ENCODE measurements at regions not wholly inside any gene's neighbourhood (a gene's known extent, or its start where the extent isn't known, plus 50 kb on each side); places are given as distances from the start of the nearest gene placed in this dataset.
A peak's percentile ranks its signal among the peaks of the same experiment; 100 is the strongest.

- DNase-seq (ENCODE audit: low read depth in 4 of 4, low spot score in 2 of 4): no peak
Observed at GRCh38 chr18:27652480-27653121, 467.5 kb upstream of the CHST9 start.

- no peak for DNase-seq (ENCODE audit: low read depth in 4 of 4, low spot score in 2 of 4)
Observed at GRCh38 chr18:27649621-27650020, 464.5 kb upstream of the CHST9 start.

- DNase-seq (ENCODE audit: low read depth in 4 of 4, low spot score in 2 of 4): no peak
Observed at GRCh38 chr18:27645929-27646328, 460.8 kb upstream of the CHST9 start.

DNA sequence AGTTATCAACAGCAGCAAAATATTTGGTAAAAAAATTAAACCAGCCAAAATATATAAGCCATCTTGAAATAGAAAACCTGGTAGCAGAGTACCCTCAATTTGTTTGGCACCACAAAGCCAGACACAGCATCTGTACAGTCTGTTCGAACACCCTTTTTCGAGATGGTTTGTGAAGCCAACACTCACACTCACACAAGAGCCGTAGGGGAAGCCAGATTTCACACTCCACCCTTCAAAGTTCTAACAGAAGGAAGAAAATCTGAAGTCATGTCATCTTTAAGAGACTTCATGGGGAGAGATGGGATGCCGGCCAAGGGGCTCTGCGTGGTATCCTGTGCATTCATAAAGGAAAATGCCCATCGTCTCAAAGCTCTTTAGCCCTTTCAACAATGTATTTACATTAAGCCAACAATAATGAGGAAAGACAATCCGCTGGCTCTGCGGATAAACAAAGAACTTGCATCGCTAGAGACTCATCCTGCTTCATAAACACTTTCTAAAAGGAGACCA is 451.5 kb upstream of the CHST9 start:
- DNase-seq (ENCODE audit: low read depth in 4 of 4, low spot score in 2 of 4): no peak

DNA sequence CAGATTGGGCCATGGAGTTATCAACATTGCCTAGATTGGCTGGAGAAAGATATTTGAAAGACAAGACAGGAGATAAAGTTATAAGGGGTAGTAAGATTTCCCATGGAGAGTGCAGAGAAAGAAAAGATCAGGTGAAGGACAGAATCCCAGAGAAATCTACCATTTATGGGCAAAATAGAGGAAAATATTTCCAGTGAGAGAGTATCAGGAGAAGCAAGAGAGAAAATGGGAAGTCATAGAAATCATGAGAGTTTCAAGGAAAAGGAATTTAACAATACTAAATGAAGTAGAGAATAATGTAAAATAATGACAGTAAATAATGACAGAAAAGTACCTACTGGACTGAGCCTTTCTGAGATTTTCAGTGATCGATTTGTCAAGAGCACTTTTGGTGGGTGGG is 447.6 kb upstream of the CHST9 start:
- no peak for DNase-seq (ENCODE audit: low read depth in 4 of 4, low spot score in 2 of 4)

DNA sequence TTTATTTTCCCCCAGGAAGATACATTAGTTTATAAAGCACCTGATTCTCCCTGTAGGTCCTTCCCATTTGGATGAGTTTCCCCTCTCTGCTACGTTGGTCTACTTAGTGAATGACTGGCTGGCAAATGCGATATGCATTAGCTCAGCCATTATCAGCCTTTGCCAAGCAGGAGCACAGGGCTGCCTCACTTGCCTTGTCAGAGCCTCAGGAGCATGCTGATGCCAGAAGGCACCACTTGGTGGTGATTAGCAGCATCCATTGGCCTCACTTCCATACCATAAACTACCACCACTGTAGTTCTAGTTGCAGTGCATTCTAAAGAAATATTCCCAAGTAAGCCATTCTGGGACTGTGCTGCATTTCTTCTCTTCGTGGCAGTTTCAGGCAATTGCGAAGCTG is 442.8 kb upstream of the CHST9 start:
- no peak for DNase-seq (ENCODE audit: low read depth in 4 of 4, low spot score in 2 of 4)

DNA sequence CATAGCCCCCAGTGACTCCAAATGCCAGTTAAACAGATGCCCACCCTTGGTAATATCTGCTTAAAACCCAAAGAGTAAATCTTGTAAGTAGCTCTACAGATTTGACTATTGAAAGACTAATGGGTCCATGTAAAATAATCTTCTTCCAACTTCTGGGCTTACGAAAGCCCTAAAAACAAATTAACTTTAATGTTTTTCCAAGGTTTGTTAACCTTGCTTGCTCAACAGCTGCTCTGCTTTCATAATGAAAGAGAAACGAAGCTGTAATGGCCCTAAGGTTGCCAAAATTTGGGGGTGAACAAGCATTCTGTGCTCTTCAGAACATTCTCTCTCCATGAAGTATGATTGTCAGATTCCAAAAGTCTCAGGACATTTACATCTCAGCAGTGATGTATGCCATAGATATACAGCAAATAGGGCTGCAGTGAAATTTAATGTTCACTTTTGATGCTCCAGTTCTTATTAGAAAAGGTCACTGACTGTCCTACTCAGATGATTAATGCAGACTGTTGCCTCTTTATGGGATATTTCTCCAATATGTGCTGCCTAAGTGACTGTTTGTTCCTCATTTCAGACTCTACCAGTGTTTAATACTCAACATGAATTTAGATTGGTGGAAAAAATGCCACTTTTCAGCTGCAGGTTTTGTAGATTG is 436.3 kb upstream of the CHST9 start:
- DNase-seq (ENCODE audit: low read depth in 4 of 4, low spot score in 2 of 4): no peak

- no peak for DNase-seq (ENCODE audit: low read depth in 4 of 4, low spot score in 2 of 4)
Observed at GRCh38 chr18:27619906-27620305, 434.8 kb upstream of the CHST9 start.

GRCh38 chr18:27619090-27619772 is 434.1 kb upstream of the CHST9 start:
- no peak for DNase-seq (ENCODE audit: low read depth in 4 of 4, low spot score in 2 of 4)

GRCh38 chr18:27616324-27616723 is 431.2 kb upstream of the CHST9 start:
- DNase-seq (ENCODE audit: low read depth in 4 of 4, low spot score in 2 of 4): no peak

GRCh38 chr18:27614951-27615844 is 430.1 kb upstream of the CHST9 start:
- no peak for DNase-seq (ENCODE audit: low read depth in 4 of 4, low spot score in 2 of 4)

DNA sequence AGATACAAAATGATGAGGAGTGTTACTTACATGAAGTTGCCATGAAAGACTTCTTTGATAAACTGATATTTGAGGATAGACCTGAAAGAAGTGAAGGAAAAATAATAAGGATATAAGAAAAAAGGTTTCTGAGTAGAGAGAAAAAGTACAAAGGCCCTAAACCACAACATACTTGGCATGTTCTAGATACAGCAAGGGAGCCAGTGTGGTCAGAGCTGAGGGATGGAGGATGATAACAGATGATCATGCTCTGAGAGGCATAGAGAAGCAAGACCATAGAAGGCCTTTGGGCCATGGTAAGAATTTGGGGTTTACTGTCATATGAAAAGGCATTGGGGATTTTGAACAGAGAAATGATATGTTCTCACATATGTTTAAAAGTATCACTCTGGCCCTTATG is 424.1 kb upstream of the CHST9 start:
- no peak for DNase-seq (ENCODE audit: low read depth in 4 of 4, low spot score in 2 of 4)

DNA sequence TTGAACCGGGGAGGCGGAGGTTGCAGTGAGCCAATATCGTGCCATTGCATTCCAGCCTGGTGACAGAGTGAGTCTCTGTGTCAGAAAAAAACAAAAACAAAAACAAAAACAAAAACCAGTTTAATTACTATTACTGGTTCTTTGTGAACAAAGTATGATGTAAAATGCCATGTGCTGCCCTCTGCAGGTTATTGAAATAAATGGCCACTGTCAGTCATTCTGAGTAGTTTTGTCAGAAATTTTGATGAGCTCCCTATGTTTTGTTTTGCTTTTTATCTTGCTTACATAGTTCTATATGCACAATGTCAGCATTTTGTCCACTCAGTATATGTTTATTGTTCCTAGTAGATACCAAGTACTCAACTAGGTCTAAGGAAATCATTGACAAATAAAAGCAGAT is 423.6 kb upstream of the CHST9 start:
- DNase-seq (ENCODE audit: low read depth in 4 of 4, low spot score in 2 of 4): no peak

GRCh38 chr18:27608174-27608573 is 423.1 kb upstream of the CHST9 start:
- no peak for DNase-seq (ENCODE audit: low read depth in 4 of 4, low spot score in 2 of 4)

DNA sequence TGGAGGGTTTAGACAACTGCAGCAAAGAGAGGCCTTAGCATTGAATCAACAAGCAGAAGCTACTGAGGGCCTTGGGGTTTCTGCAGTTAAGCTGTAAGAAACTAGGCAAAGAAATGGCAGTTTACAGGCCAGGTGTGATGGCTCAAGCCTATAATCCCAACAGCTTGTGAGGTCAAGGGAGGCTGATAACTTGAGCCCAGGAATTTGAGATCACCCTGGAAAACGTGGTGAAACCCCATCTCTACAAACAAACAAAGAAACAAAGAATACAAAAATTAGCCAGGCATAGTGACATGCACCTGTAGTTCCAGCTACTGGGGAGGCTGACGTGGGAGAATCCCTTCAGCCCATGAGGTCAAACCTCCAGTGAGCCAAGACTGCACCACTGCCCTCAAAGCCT is 421.6 kb upstream of the CHST9 start:
- peak in 3 of 4 donors; percentile 29 to 42 (median 41) for DNase-seq (ENCODE audit: low read depth in 4 of 4, low spot score in 2 of 4)

DNA sequence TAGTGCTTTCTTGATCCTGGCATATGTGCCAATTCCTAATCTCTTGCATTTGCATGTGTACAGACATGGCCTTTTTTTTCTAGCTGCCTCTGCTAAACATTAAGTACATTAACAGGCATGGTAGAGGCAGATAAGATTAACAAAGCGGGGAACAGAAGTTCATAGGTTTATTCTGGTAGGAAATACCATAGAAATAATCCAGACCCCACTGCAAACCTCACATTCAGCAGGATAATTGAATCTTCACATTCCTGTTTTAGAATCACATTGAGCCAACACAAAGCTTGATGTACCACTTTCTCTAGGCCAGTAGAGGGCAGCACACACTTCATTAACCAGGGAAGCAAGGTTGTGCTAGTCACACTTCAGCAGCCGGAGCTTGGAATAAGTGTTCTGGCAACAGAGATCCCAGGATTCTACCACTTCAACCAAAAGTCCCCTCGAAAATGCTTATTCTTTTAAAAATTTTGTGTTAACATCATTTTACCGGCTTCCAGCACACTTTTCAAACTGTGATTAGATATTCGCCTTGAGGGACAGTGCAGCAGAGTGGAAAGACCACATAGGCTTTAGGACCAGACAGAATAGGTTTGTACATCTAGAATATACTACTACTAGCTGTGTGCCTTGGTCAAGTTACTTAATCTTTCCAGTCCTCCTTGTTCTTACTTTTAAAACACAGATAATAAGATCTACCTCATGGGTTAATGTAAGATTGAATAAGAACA is 420.2 kb upstream of the CHST9 start:
- peak; percentile 50 to 78 (median 58) for DNase-seq (ENCODE audit: low read depth in 4 of 4, low spot score in 2 of 4)

DNA sequence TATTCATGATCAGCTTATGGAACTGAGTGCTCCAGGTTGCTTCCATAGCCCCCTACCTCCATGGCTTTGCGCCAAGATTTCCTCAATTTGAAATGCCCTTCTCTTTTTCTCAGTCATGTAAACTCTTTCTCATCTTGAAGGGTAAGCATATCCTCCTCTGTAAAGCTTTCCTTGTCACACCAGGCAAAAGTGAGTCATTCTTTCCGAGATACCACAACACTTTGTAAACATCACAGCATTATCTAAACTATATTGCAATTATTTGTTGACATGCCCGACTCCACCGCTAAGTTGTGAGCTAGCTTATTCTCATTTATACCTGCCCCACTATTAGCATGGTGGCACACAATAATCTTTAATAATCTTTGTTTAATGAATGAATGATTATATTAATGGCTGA is 419.5 kb upstream of the CHST9 start:
- DNase-seq (ENCODE audit: low read depth in 4 of 4, low spot score in 2 of 4): no peak

DNA sequence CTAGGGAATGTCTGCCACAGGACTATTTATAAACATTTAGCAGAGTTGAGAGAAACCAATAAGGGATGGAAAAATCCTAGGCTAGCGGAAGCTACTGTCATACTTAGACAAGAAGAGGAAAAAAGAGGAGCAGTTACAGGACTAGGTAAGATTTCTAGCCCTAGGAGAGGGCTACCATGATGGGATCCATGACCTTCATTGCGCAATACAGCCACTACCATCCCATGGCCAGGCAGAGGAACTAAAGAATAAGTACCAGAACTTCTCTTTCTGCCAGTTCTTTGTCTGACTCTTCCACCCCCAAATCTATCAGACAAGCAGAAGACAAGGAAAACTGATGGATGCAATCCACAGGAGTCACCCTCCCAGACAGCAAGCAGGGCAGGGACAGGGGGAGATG is 417.0 kb upstream of the CHST9 start:
- no peak for DNase-seq (ENCODE audit: low read depth in 4 of 4, low spot score in 2 of 4)

GRCh38 chr18:27600245-27600644 is 415.1 kb upstream of the CHST9 start:
- DNase-seq (ENCODE audit: low read depth in 4 of 4, low spot score in 2 of 4): no peak

DNA sequence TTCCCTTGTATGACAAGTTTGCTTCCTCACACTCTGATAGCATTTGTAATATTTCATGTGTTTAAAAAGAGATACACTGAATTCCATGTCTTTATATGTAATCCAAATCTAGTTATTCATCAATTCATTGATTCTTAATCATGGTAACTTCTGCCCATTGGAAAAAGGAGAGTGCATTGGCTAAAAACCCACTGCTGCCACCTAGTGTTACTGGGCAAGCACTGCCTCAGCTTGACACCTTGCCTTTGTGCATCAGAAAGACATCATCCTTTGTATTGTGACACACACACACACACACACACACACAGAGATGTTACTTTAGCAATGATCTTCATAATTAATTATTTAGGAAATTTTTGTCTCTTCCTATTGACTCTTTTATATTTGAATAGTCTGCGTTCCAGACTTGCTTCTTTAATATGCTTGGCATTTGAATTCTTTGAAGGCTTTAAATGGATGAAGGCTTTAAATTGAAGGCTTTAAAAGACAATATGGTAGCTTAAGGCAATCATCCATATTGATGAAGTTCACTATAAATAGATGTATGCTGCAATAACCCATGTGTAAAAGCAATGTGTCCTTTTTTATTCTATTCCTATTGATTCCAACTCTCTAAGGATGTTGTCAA is 414.2 kb upstream of the CHST9 start:
- DNase-seq (ENCODE audit: low read depth in 4 of 4, low spot score in 2 of 4): peak in 1 of 4 donors; percentile 33

Measured in left renal cortex interstitium (tissue), 4 donors.